ENCODE measurements at regions not wholly inside any gene's neighbourhood (a gene's known extent, or its start where the extent isn't known, plus 50 kb on each side); places are given as distances from the start of the nearest gene placed in this dataset.

DNA sequence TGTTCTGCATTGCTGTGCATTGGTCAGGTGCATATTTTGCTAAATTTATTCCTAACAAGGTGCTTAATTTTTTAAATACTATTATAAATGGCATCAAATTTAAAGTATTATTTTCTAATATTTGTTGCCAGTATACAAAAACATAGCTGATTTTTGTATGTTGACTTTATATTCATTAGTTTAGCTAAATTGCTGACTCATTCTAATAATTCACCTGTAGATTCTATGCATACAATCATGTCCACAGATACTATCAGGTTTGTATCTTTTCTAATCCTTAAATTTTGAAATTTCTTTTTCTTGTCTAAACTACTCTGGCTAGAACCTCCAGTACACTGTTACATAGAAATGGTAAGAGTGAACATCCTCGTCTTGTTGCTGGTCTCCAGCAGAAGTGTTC, 657.6 kb downstream of the CCDC171 start:
- no peak for TF ChIP-seq POLR2A (IDR thresholded peaks at IDR 0.05)
- no peak for TF ChIP-seq CTCF (IDR thresholded peaks at IDR 0.05)
